ENCODE measurements at regions not wholly inside any gene's neighbourhood (a gene's known extent, or its start where the extent isn't known, plus 50 kb on each side); places are given as distances from the start of the nearest gene placed in this dataset.

DNA sequence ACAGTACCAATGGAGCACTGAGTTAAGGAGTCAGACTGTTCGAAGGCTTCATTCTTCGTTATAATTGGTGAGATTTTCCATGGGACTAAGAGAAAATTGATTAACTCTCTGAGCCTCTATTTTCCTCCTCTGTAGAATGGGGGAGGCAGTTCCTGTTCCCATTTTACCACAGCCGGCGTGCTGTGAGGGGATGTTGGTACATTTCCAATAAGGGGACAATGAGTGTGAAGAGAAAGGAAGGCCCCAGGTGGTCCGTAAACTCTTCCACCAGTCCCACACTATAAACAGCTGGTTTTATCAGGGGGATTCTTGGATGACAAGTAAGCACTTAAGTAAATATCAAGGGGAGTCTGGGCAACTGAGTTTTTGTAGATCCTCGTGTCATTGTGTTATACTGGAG lies 109.9 kb downstream of the DAD1 start:
- no peaks in the 10 kb centered on the region for H4K20me1 ChIP-seq (ENCODE audit: low read length)
- H3K79me2 ChIP-seq (ENCODE audit: low read length): no peaks in the 10 kb centered on the region
- no peak overlapping the region for H3K4me2 ChIP-seq (ENCODE audit: low read length)
- no peaks in the 10 kb centered on the region for H3K36me3 ChIP-seq (ENCODE audit: low read depth, low read length)
- no peaks in the 10 kb centered on the region for H3K9me2 ChIP-seq (replicated peaks; ENCODE audit: low read length)
- no peak for ATAC-seq
- peaks cover 12% of the 10 kb centered on the region for H3K4me1 ChIP-seq (ENCODE audit: insufficient read depth, low read length)
- intact Hi-C loops (cut with micrococcal nuclease): loop anchor here (10.0 kb wide), 1 partner anchor 76 kb away; no protein-coding TSS in a partner anchor
- CTCF ChIA-PET: no interaction called here
- no peak overlapping the region for H3K27ac ChIP-seq (ENCODE audit: low read length)
- H3K4me3 ChIP-seq (ENCODE audit: low read length): no peak overlapping the region
- no peak for DNase-seq
- no peak overlapping the region for H3K9ac ChIP-seq (ENCODE audit: low read length)
- no peak overlapping the region for H2AFZ ChIP-seq (ENCODE audit: low read length)
- H3F3A ChIP-seq (ENCODE audit: low read length, unreplicated experiment): no peaks in the 10 kb centered on the region
- TF ChIP-seq EZH2phosphoT487 (IDR thresholded peaks at IDR 0.05; ENCODE audit: borderline replicate concordance, low read length) (no peak), EZH2 (IDR thresholded peaks at IDR 0.05; ENCODE audit: low read length, unreplicated experiment) (no peak)
- TF ChIP-seq, protein P1, sequence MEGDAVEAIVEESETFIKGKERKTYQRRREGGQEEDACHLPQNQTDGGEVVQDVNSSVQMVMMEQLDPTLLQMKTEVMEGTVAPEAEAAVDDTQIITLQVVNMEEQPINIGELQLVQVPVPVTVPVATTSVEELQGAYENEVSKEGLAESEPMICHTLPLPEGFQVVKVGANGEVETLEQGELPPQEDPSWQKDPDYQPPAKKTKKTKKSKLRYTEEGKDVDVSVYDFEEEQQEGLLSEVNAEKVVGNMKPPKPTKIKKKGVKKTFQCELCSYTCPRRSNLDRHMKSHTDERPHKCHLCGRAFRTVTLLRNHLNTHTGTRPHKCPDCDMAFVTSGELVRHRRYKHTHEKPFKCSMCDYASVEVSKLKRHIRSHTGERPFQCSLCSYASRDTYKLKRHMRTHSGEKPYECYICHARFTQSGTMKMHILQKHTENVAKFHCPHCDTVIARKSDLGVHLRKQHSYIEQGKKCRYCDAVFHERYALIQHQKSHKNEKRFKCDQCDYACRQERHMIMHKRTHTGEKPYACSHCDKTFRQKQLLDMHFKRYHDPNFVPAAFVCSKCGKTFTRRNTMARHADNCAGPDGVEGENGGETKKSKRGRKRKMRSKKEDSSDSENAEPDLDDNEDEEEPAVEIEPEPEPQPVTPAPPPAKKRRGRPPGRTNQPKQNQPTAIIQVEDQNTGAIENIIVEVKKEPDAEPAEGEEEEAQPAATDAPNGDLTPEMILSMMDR (conservative IDR thresholded peaks at IDR 0.05; ENCODE audit: low read depth, low read length): no peak
- POLR2A ChIA-PET (ENCODE audit: unreplicated experiment): no interaction called here
- no TSS peak for BruUV-seq (replicated peaks)
- no peaks in the 10 kb centered on the region for H3K27me3 ChIP-seq (ENCODE audit: low read length)
- H3K9me3 ChIP-seq (ENCODE audit: low read length): no peaks in the 10 kb centered on the region

DNA sequence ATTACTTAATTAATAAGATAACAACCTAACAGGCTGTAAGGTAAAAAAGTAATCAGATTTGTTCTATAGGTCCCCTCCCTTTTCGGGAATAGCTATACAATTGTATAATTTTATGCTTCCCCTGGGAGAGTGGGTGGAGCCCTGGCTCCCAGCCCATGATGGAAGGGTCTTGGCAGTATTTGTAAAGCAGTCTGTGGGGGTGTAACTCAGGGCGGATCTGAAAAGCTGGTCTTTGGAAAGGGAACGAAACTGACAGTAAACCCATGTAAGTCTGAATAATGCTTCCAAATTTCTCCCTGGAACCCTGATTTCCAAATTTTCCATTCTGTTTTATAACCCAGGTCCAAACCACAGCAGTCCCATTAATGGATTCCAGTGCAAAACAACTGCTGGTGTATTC lies 110.4 kb downstream of the DAD1 start:
- Histone ChIP-seq H3K4me2 (ENCODE audit: low read length) (no peak overlapping the region), H3K9me2 (replicated peaks; ENCODE audit: low read length) (no peaks in the 10 kb centered on the region), H2AFZ (ENCODE audit: low read length) (no peak overlapping the region), H3K27me3 (ENCODE audit: low read length) (no peaks in the 10 kb centered on the region), H3K27ac (ENCODE audit: low read length) (no peak overlapping the region), H4K20me1 (ENCODE audit: low read length) (no peaks in the 10 kb centered on the region), H3K79me2 (ENCODE audit: low read length) (no peaks in the 10 kb centered on the region), H3K9ac (ENCODE audit: low read length) (no peak overlapping the region), H3K36me3 (ENCODE audit: low read depth, low read length) (no peaks in the 10 kb centered on the region), H3K4me3 (ENCODE audit: low read length) (no peak overlapping the region), H3F3A (ENCODE audit: low read length, unreplicated experiment) (no peaks in the 10 kb centered on the region), H3K4me1 (ENCODE audit: insufficient read depth, low read length) (peaks cover 17% of the 10 kb centered on the region), H3K9me3 (ENCODE audit: low read length) (no peaks in the 10 kb centered on the region)
- intact Hi-C loops (cut with micrococcal nuclease): loop anchor here (10.0 kb wide), 1 partner anchor 76 kb away; no protein-coding TSS in a partner anchor
- ATAC-seq (no peak), DNase-seq (no peak)
- CTCF ChIA-PET: no interaction called here
- BruUV-seq (replicated peaks): no TSS peak
- TF ChIP-seq EZH2 (IDR thresholded peaks at IDR 0.05; ENCODE audit: low read length, unreplicated experiment) (no peak), EZH2phosphoT487 (IDR thresholded peaks at IDR 0.05; ENCODE audit: borderline replicate concordance, low read length) (no peak)
- TF ChIP-seq, protein P1 (conservative IDR thresholded peaks at IDR 0.05; ENCODE audit: low read depth, low read length): no peak
- POLR2A ChIA-PET (ENCODE audit: unreplicated experiment): no interaction called here

DNA sequence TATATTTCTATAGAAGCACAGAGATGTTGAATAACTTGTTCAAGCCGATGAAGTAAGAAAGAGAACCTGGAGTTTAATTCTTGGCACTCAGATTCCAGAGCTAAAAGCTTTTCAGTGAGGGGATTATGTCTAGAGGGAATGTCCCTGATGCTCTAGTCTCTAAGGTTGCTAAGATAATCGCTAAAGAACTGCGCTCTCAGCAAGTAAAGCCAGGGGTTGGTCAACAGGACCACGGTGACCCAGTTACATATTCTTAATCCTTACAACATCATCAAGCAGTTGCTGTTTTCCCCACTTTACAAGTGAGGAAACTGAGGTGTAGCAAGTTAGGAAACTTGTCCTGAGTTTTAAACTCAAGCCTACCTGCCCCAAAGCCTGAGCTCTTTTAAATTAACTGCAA lies 110.8 kb downstream of the DAD1 start:
- Histone ChIP-seq H3K27me3 (ENCODE audit: low read length) (no peaks in the 10 kb centered on the region), H3F3A (ENCODE audit: low read length, unreplicated experiment) (no peaks in the 10 kb centered on the region), H3K79me2 (ENCODE audit: low read length) (no peaks in the 10 kb centered on the region), H3K27ac (ENCODE audit: low read length) (no peak overlapping the region), H3K4me2 (ENCODE audit: low read length) (no peak overlapping the region), H2AFZ (ENCODE audit: low read length) (no peak overlapping the region), H3K9me3 (ENCODE audit: low read length) (no peaks in the 10 kb centered on the region), H3K9me2 (replicated peaks; ENCODE audit: low read length) (no peaks in the 10 kb centered on the region), H3K4me3 (ENCODE audit: low read length) (no peak overlapping the region), H3K4me1 (ENCODE audit: insufficient read depth, low read length) (peaks cover 18% of the 10 kb centered on the region), H4K20me1 (ENCODE audit: low read length) (no peaks in the 10 kb centered on the region), H3K36me3 (ENCODE audit: low read depth, low read length) (no peaks in the 10 kb centered on the region), H3K9ac (ENCODE audit: low read length) (no peak overlapping the region)
- POLR2A ChIA-PET (ENCODE audit: unreplicated experiment): no interaction called here
- intact Hi-C loops (cut with micrococcal nuclease): loop anchor here (10.0 kb wide), 1 partner anchor 77 kb away; no protein-coding TSS in a partner anchor
- no TSS peak for BruUV-seq (replicated peaks)
- TF ChIP-seq EZH2 (IDR thresholded peaks at IDR 0.05; ENCODE audit: low read length, unreplicated experiment) (no peak), EZH2phosphoT487 (IDR thresholded peaks at IDR 0.05; ENCODE audit: borderline replicate concordance, low read length) (no peak)
- TF ChIP-seq, protein P1 (conservative IDR thresholded peaks at IDR 0.05; ENCODE audit: low read depth, low read length): no peak
- DNase-seq (no peak), ATAC-seq (no peak)
- CTCF ChIA-PET: no interaction called here
